Left lung (tissue), 4 donors: ENCODE measurements at regions not wholly inside any gene's neighbourhood (a gene's known extent, or its start where the extent isn't known, plus 50 kb on each side); places are given as distances from the start of the nearest gene placed in this dataset.

Experiments used
- ATAC-seq: fragments of 200-7000 bp; cut with Tn5 transposase; one replicate; pipeline ENCODE4 v1.9.1; 2020; ENCODE audit warnings: moderate library complexity
- DNase-seq, 4 donors: peaks; one replicate each; pipeline ENCODE4 v3.0.0-alpha.2; 2013 to 2020
- H3K27ac ChIP-seq, 2 donors: fragments of 200-600 bp; sonication (generic) in 1 of 2; one replicate each; pipeline versions ENCODE4 v1.5.0 to v1.8.0; 2020 to 2021
- H3K27me3 ChIP-seq, 2 donors: fragments of 200-600 bp; sonication (generic) in 1 of 2; one replicate each; pipeline versions ENCODE4 v1.5.0 to v1.8.0; 2020 to 2021
- H3K36me3 ChIP-seq, 2 donors: fragments of 200-600 bp; sonication (generic) in 1 of 2; one replicate each; pipeline versions ENCODE4 v1.5.0 to v1.8.0; 2020 to 2021
- H3K4me1 ChIP-seq, 2 donors: fragments of 200-600 bp; one replicate each; pipeline ENCODE4 v1.8.0; 2021
- H3K4me3 ChIP-seq, 2 donors: fragments of 200-600 bp; sonication (generic) in 1 of 2; one replicate each; pipeline versions ENCODE4 v1.5.0 to v1.8.0; 2020 to 2021; ENCODE audit warnings: mild to moderate bottlenecking in 1 of 2
- H3K9me3 ChIP-seq, 2 donors: fragments of 200-600 bp; sonication (generic) in 1 of 2; one replicate each; pipeline versions ENCODE4 v1.5.0 to v1.8.0; 2020 to 2021
- CTCF ChIP-seq, 2 donors: fragments of 200-600 bp; sonication (generic) in 1 of 2; IDR thresholded peaks; one replicate each; pipeline versions ENCODE4 v1.5.0 to v1.8.0; 2021; ENCODE audit warnings: antibody characterized with exemption in 2 of 2
- intact Hi-C, 2 donors: fragments of 100-400 bp; cut with DNase I; formaldehyde crosslinking; loops; one replicate each; pipeline versions ENCODE4 v1.11.2 to v1.14.2; 2022
- donor health status: DM: no; HTN: yes; CAD: no.
- donor health status: DM: no; HTN: no; CAD: no.

DNA sequence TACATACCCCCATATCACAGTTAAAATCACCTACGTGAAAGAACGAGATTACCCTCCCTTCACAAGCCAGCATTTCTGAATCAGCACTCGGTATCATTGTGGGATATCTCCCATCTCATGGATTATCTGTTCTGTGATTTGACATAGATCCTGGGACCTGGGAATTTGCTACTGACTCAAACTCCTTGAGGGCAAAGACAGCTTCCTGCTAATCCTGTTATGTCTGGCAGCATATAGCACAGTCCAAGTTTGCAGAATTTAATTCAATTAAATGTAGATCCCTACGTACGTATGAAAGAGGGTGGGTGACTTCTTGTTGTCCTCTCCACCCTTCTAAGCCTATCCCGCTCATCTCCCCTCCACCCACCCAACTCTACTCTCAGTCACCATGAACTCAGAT, 476.5 kb downstream of the KLF5 start:
- no peak for TF ChIP-seq CTCF (IDR thresholded peaks at IDR 0.05)
- ATAC-seq = no peak

GRCh38 chr13:73532987-73533510, 474.2 kb downstream of the KLF5 start:
- Histone ChIP-seq H3K4me1 (no peaks in the 10 kb centered on the region), H3K27ac (no peak overlapping the region), H3K27me3 (no peaks in the 10 kb centered on the region), H3K4me3 (no peak overlapping the region), H3K36me3 (no peaks in the 10 kb centered on the region), H3K9me3 (no peaks in the 10 kb centered on the region)
- ATAC-seq = no peak
- intact Hi-C loops = no loop called here
- no peak for TF ChIP-seq CTCF (IDR thresholded peaks at IDR 0.05)
- DNase-seq = no peak

More for the DNA sequence above, 476.5 kb downstream of the KLF5 start:
- Histone ChIP-seq H3K36me3 (no peaks in the 10 kb centered on the region), H3K4me3 (no peak overlapping the region), H3K27me3 (no peaks in the 10 kb centered on the region), H3K4me1 (no peaks in the 10 kb centered on the region), H3K9me3 (no peaks in the 10 kb centered on the region), H3K27ac (no peak overlapping the region)
- intact Hi-C loops = no loop called here
- no peak for DNase-seq

- H3K27ac ChIP-seq = no peak overlapping the region
- intact Hi-C loops = no loop called here
- TF ChIP-seq CTCF (IDR thresholded peaks at IDR 0.05) = no peak
Observed at GRCh38 chr13:73532582-73532981, 473.8 kb downstream of the KLF5 start.

DNA sequence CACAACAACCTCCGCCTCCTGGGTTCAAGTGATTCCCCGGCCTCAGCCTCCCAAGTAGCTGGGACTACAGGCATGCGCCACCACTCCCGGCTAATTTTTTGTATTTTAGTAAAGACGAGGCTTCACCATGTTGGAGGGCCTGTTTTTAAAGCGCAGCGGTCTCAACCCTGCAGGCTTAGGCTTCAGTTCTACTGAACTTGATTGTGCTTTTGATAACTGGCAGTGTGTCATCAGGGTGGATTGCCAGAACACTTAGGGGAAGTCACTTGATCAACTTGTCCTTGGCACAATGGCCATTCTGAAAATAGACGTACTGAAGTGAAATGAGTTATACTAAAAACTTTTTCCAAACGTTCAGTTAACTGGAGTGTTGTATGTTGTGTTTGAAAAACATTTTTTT, 472.2 kb downstream of the KLF5 start:
- no peak for TF ChIP-seq CTCF (IDR thresholded peaks at IDR 0.05)
- DNase-seq (no peak), ATAC-seq (peak; percentile 48)
- Histone ChIP-seq H3K4me1 (no peaks in the 10 kb centered on the region), H3K36me3 (no peaks in the 10 kb centered on the region), H3K27ac (no peak overlapping the region), H3K27me3 (no peaks in the 10 kb centered on the region), H3K9me3 (no peaks in the 10 kb centered on the region), H3K4me3 (no peak overlapping the region)
- intact Hi-C loops = no loop called here

More at GRCh38 chr13:73532582-73532981, 473.8 kb downstream of the KLF5 start:
- no peaks in the 10 kb centered on the region for H3K27me3 ChIP-seq
- ATAC-seq (no peak), DNase-seq (no peak)
- no peaks in the 10 kb centered on the region for H3K36me3 ChIP-seq
- no peak overlapping the region for H3K4me3 ChIP-seq
- no peaks in the 10 kb centered on the region for H3K9me3 ChIP-seq
- H3K4me1 ChIP-seq = no peaks in the 10 kb centered on the region

GRCh38 chr13:73522937-73523336, 464.1 kb downstream of the KLF5 start:
- TF ChIP-seq CTCF (IDR thresholded peaks at IDR 0.05) = no peak
- no peak for ATAC-seq
- DNase-seq = peak in 1 of 4 donors; percentile 30
- intact Hi-C loops = no loop called here
- Histone ChIP-seq H3K4me1 (no peaks in the 10 kb centered on the region), H3K36me3 (no peaks in the 10 kb centered on the region), H3K9me3 (no peaks in the 10 kb centered on the region), H3K4me3 (no peak overlapping the region), H3K27ac (no peak overlapping the region), H3K27me3 (no peaks in the 10 kb centered on the region)
